HEK293 (cell line): ENCODE measurements at regions not wholly inside any gene's neighbourhood (a gene's known extent, or its start where the extent isn't known, plus 50 kb on each side); places are given as distances from the start of the nearest gene placed in this dataset.

Experiments used
- ZBTB26 ChIP-seq: fragments of 450-650 bp; formaldehyde crosslinking; optimal IDR thresholded peaks from 2 replicates; pipeline ENCODE3; 2016; ENCODE audit warnings: missing biosample characterization, mild to moderate bottlenecking, missing genetic modification characterization
- ZNF157 ChIP-seq: fragments of 450-650 bp; formaldehyde crosslinking; IDR thresholded peaks from 2 replicates; pipeline ENCODE4 v1.5.1; 2016; ENCODE audit warnings: missing biosample characterization, missing genetic modification characterization

DNA sequence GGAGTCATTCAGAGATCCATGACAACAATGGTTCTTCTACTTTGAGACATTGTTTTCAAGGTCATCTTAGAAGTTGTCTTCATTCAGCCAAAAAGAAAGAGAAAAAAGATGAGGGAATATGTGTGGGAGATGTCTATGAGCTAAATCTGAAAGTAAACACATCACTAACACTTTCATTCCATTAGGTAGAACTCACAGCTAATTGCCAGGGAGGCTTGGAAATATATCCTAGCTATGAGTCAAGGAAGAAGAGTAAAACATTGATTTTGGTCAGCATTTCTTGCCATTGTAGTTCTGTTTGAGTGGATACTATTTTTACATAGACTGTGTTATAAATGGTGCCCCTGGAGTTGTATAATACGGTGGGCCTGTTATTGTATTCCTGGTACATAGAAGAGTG is 316.4 kb upstream of the MYOCD start:
- TF ChIP-seq ZNF157 (tag by site-specific recombination) (no peak), ZBTB26 (no peak)
